Fibroblast of skin of right biceps (primary cell): ENCODE measurements at regions not wholly inside any gene's neighbourhood (a gene's known extent, or its start where the extent isn't known, plus 50 kb on each side); places are given as distances from the start of the nearest gene placed in this dataset.
A peak's percentile ranks its signal among the peaks of the same experiment; 100 is the strongest.
"Not testable (repeated sequence)": the region's sequence is repeated elsewhere in the genome, so short reads cannot be mapped to it uniquely, and the experiment has no call there.

Source experiments
- DNase-seq: peaks from one replicate; pipeline ENCODE4 v3.0.0-alpha.2; 2013

DNA sequence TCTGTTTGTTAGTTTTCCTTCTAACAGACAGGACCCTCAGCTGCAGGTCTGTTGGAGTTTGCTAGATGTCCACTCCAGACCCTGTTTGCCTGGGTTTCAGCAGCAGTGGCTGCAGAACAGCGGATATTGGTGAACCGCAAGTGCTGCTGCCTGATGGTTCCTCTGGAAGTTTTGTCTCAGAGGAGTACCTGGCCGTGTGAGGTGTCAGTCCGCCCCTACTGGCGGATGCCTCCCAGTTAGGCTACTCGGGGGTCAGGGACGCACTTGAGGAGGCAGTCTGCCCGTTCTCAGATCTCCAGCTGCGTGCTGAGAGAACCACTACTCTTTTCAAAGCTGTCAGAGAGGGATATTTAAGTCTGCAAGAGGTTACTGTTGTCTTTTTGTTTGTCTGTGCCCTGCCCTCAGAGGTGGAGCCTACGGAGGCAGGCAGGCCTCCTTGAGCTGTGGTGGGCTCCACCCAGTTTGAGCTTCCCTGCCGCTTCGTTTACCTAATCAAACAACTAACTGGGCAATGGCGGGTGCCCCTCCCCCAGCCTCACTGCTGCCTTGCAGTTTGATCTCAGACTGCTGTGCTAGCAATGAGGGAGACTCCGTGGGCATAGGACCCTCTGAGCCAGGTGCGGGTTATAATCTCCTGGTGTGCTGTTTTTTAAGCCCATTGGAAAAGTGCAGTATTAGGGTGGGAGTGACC lies 634.3 kb upstream of the CHD1 start:
- not testable (repeated sequence) for DNase-seq

DNA sequence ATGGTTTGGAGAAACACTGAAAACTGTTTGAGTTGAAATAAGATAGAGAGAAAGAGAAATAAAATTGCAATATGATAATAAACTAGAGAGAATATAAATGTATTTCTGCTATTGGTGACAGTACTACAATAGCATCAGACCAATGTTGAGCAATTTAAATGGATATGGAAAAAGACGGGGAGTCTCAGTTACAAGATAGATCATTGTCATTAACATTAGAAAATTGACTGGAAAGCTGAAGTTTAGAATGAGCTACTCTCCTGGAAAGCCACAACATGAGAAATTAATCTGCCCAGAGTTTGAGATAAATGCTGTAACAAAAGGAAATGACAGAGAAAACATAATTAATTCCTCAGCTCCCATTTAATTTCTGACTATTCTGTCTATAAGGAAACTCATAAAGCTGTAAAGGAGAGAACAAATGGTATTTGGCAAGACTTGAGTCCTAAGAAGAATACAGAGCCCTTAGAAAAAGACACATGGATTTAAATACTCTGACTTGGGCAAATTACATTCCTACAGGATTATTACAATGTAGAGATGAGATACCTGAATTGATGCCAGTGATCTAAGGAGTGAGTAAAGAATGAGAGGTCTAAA lies 624.5 kb upstream of the CHD1 start:
- DNase-seq = no peak

DNA sequence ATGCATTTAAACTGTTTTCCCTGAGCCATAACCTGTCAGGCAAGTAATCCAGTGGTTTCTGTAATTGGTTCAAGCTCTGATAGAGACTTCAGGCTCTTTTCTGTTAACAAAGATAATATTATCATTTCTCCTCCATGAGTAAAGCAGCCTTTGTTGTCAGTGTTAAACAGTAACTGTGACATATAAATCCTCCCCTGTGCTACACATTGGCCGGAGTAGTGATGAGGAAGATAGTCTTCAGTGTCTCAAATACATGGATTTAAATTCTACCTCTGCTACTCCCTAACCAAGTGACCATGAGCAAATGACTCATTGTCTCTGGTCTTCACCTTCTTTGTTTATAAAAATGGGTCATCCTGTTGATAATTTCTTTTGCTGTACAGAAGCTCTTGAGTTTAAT lies 615.5 kb upstream of the CHD1 start:
- DNase-seq = no peak

DNA sequence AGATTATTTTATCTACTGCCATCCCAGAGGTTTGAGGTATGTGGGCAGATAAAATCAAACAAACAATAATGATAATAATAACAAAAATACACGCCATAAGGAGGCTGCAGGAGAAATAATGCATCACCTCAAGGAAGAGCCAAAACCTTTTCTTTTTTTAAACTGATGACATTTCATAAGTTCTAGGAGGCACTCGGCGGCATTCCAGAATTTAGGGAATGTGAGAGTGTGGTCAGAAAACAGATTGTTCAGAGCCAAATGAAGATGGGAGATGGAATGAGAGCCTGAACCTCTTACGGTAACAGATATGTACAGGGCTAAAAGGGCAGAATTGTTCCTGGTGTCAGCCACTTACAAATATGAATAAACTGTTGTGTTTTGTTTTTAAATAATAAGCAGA lies 615.0 kb upstream of the CHD1 start:
- DNase-seq = peak; percentile 11

DNA sequence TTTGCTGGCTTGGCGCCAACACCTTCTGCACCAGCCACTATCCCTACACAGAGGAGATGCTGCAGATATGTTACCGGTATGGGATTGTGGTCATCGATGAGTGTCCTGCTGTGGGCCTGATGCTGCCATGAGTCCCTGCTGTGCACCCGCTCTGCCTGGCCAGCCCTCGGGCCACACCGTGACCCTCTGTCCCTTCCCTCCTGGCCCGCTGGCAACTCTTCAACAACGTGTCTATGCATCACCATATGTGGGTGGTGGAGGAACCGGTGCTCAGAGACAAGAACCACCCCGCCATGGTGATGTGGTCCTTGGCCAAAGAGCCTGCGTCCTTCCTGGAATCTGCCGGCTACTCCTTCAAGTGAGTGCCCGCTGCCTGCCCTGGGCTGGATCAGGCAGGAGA lies 605.4 kb upstream of the CHD1 start:
- DNase-seq = not testable (repeated sequence)

DNA sequence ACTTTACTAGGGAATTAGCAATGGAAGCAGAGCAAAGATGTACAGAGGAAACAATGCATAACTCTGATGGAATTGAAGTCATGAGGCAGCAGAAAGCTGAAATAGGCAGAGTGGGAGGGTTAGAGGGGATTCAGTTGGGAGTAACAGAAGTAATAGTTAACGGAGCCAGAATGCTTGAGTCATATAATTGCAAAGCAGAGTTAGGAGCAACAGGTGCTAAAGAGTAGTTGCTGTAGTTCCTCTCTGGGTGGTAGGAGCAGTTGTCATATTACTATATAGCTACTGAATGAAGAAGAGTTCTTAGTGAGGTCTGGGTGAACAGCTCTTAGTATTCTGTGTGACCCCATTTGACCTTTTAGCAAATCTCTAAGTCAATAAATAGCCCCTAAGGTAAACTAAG lies 592.9 kb upstream of the CHD1 start:
- not testable (repeated sequence) for DNase-seq

GRCh38 chr5:99515864-99516490 lies 587.2 kb upstream of the CHD1 start:
- DNase-seq = not testable (repeated sequence)

GRCh38 chr5:99510237-99510866 lies 581.5 kb upstream of the CHD1 start:
- DNase-seq = not testable (repeated sequence)

DNA sequence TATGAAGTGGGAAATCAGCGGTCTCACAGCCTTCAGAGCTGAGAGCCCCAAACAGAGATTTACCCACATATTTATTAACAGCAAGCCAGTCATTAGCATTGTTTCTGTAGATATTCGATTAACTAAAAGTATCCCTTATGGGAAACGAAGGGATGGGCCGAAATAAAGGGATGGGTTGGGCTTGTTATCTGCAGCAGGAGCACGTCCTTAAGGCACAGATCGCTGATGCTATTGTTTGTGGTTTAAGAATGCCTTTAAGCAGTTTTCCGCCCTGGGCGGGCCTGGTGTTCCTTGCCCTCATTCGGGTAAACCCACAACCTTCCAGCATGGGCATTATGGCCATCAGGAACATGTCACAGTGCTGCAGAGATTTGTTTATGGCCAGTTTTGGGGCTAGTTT lies 580.3 kb upstream of the CHD1 start:
- not testable (repeated sequence) for DNase-seq

DNA sequence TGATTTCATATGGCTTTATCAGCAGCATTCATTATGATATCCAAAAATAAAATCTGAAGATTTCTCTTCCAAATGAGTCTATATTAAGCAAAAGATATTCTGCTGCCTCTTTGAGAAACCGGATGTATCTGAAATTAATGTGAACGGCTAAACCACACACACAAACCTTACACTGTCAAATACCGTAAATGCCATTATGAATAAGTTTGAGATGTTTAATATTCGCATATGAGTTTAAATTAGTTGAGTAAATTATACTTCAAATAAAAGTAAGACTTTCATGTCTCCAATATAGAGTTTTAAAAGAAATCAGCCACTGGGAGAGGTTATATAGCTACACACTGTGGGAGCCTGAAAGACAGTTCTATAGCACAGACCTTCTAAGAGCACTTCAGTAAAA lies 566.6 kb upstream of the CHD1 start:
- DNase-seq = not testable (repeated sequence)

- not testable (repeated sequence) for DNase-seq
Measured at GRCh38 chr5:99478450-99478849, 549.6 kb upstream of the CHD1 start.

- DNase-seq = not testable (repeated sequence)
Measured at GRCh38 chr5:99473328-99473727, 544.5 kb upstream of the CHD1 start.

GRCh38 chr5:99471726-99472125 lies 542.9 kb upstream of the CHD1 start:
- not testable (repeated sequence) for DNase-seq

DNA sequence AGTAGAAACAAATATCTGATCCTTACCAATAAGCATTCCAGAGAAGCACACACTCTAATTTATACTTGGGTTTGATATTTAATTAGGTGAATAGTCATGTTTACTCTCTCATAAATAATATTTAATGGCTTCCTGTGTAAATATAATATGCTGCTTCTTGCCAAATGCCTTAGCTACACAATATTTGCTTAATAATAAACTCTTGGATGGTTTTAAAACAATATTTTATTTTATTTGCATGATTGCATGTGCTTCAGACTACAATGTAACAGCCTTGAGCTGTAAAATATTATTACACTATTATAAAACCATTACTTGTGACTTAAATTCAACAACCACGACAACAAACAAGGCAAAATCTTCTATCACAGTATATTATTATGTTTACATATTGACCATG lies 542.4 kb upstream of the CHD1 start:
- not testable (repeated sequence) for DNase-seq

DNA sequence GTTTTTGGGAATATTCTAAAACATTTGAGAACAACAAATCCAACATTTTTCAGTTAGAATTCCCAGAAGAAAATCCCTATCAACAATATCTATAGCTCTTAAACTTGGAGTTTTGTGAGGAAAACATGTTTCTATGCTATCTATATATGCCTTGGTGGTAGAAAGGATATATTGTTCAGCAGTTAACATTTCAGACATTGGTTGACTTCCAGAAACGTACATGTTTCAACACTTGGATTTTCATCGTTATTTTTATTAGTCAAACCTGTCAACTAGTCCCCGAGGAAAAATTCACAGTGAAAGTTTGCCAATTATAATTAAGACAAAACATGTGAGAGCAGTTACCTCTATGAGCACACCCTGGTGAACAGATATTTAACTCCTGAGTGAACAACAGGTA lies 541.8 kb upstream of the CHD1 start:
- DNase-seq = not testable (repeated sequence)

DNA sequence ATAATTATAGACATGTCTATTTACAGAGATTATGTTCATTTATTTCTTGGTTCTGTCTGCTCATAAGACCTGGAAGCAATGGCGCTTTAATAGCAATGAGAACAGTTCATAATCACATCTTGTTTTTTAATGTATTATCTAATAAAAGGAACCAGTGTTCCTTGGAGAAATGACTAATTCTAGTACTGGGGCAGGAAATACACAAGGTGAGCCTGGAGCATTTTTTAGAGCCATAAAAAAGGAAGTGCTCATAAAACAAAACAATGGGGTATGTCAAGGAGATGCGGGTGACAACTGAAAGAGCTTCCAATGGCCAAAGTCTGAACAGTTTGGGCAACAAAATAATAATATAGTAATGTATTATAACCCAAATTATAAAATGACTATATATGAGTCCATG lies 531.9 kb upstream of the CHD1 start:
- DNase-seq = no peak

GRCh38 chr5:99453196-99453595 lies 524.4 kb upstream of the CHD1 start:
- DNase-seq = no peak

DNA sequence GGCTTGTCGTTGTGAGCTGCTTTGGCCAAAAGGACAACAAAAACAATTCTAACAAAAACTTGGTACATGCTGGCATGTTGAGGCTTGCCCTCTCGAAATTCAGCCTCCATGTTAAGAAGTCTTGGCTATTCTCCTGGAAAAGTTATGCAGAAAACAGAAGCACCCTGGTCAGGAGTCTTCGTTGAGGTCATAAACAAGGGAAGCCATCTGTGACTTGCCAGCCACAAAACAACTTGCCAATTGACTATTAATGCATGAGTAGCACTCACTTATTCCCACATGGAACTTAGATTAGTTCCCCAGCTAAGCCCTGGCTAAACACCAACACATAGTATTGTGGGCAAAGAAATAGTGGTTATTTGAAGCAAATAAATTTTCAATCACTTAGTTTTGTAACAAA lies 521.0 kb upstream of the CHD1 start:
- DNase-seq = no peak

DNA sequence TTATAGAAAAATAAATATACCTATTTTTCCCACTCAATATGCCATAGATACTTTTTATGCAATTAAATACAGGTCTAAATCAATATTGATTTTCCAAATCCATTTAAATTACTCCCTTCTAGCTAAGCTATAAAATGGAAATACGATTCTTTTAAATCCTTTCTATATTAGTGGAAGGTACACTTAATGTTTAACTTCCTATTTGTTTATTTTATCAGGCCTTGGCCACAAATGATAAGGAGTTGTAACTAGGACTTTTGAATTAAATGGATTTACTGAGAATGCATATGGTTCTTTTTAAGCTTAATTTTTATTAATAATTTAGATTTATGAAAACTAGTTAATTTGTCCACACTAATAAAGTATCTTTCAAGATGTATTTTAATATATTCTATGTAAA lies 517.0 kb upstream of the CHD1 start:
- no peak for DNase-seq

- DNase-seq = no peak
Measured at GRCh38 chr5:99441235-99441634, 512.4 kb upstream of the CHD1 start.

DNA sequence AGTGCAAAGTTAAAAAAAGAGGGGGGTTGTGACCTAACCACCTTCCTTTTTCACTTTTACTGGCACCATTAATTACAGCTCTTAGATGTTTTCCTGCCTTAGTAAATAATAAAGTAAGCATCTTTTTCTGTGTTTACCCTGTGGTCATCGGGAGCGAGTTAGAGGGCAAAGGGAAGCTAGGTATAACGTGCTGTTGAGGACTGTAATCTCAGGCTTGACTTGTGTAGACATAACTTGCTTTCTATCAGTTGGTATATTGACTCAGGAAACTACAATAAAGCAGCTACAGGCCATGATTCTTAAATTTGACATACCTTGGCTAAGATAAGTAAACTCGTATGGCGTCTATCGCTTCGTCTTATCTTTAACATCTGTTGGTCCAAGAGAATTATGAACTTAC lies 509.8 kb upstream of the CHD1 start:
- no peak for DNase-seq

- DNase-seq = no peak
Measured at GRCh38 chr5:99437986-99438385, 509.2 kb upstream of the CHD1 start.

DNA sequence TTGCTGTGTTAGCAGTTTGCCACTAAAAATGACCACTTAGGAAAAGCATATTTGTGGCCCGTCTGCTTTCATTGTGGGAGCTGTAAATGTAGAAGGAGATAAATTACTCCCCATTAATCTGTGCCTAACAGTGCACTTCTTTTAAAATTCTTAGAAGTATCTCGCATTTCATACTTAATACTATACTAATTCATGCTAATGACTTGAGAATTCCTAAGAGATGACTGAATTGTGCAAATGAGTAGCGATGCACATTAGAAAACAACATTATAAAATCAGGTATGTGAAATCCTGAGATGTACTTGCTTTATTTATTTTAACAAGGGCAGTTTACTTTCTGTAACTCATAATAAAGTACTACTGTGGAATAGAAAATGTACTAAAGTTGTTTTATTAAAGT lies 494.6 kb upstream of the CHD1 start:
- not testable (repeated sequence) for DNase-seq

DNA sequence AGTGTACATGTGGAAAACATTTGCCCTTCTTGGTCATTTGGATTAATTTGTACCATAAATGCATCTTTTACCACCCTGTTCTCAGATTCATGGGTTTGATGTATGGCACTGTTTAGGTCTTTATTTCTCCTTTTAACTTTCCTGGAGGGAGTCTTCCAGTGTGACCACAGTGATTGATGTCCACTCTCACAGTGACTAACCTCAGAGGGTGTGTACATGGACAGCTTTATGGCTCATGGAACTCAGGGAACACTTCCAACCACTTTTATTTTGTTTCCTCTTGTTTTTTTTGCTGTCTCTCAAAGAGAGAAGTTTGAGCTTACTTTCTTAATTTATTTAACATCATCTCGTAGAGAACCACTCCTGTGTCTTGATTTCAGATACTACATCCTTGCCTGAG lies 489.8 kb upstream of the CHD1 start:
- not testable (repeated sequence) for DNase-seq
